SJSA1 (cell line): ENCODE measurements at regions not wholly inside any gene's neighbourhood (a gene's known extent, or its start where the extent isn't known, plus 50 kb on each side); places are given as distances from the start of the nearest gene placed in this dataset.
"Not testable (repeated sequence)": the region's sequence is repeated elsewhere in the genome, so short reads cannot be mapped to it uniquely, and the experiment has no call there.

Experiments
- DNase-seq, 2 experiments: peaks; one replicate each; pipeline ENCODE4 v3.0.0-alpha.2; 2015 to 2020; ENCODE audit warnings: low spot score in 2 of 2, low read depth in 1 of 2
- H3K27ac ChIP-seq: fragments of 250-450 bp; sonication (Bioruptor Pico); 2 replicates; pipeline ENCODE4 v1.5.1; 2020; ENCODE audit warnings: mild to moderate bottlenecking, moderate library complexity
- H3K27me3 ChIP-seq: fragments of 250-450 bp; sonication (Bioruptor Pico); replicated peaks from 2 replicates; pipeline ENCODE4 v1.5.1; 2020; ENCODE audit warnings: mild to moderate bottlenecking, moderate library complexity
- H3K36me3 ChIP-seq: fragments of 250-450 bp; sonication (Bioruptor Pico); 2 replicates; pipeline ENCODE4 v1.5.1; 2020; ENCODE audit warnings: mild to moderate bottlenecking
- H3K4me1 ChIP-seq: fragments of 250-450 bp; sonication (Bioruptor Pico); replicated peaks from 2 replicates; pipeline ENCODE4 v1.6.1; 2021; ENCODE audit warnings: mild to moderate bottlenecking
- H3K4me3 ChIP-seq: fragments of 250-450 bp; sonication (Bioruptor Pico); 2 replicates; pipeline ENCODE4 v1.5.1; 2020; ENCODE audit warnings: mild to moderate bottlenecking
- H3K9me3 ChIP-seq: fragments of 250-450 bp; sonication (Bioruptor Pico); replicated peaks from 2 replicates; pipeline ENCODE4 v1.5.1; 2020; ENCODE audit warnings: mild to moderate bottlenecking

DNA sequence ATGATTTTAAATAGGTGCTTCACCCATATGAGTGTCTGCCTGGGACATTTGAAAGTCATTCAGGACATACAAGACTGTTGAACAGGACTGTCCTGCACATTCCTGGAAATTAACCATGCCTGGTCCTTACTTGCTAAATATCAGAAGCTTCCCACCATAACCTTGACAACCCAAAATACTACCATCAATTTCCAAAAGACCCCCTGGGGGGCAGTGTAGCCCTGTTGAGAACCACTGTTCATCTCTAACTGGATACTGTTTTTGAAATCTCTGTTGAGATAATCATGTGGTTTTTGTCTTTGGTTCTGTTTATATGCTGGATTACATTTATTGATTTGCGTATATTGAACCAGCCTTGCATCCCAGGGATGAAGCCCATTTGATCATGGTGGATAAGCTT, 123.8 kb upstream of the ARHGEF26 start:
- not testable (repeated sequence) for H3K4me1 ChIP-seq, H3K27ac ChIP-seq, H3K9me3 ChIP-seq, H3K36me3 ChIP-seq, H3K4me3 ChIP-seq, H3K27me3 ChIP-seq
- peak in 1 of 2 experiments; percentile 3 for DNase-seq

GRCh38 chr3:154003649-154004048, 117.5 kb upstream of the ARHGEF26 start:
- Histone ChIP-seq H3K36me3 (no peaks in the 10 kb centered on the region), H3K4me3 (no peak overlapping the region), H3K4me1 (no peaks in the 10 kb centered on the region), H3K27ac (no peak overlapping the region), H3K9me3 (no peaks in the 10 kb centered on the region), H3K27me3 (no peaks in the 10 kb centered on the region)
- DNase-seq = no peak

GRCh38 chr3:154011036-154011435, 110.2 kb upstream of the ARHGEF26 start:
- H3K27ac ChIP-seq = no peak overlapping the region
- H3K4me3 ChIP-seq = no peak overlapping the region
- no peaks in the 10 kb centered on the region for H3K27me3 ChIP-seq
- no peaks in the 10 kb centered on the region for H3K4me1 ChIP-seq
- no peaks in the 10 kb centered on the region for H3K36me3 ChIP-seq
- no peak for DNase-seq
- no peaks in the 10 kb centered on the region for H3K9me3 ChIP-seq

GRCh38 chr3:154013736-154014135, 107.5 kb upstream of the ARHGEF26 start:
- no peaks in the 10 kb centered on the region for H3K9me3 ChIP-seq
- no peaks in the 10 kb centered on the region for H3K4me1 ChIP-seq
- no peak overlapping the region for H3K4me3 ChIP-seq
- no peak overlapping the region for H3K27ac ChIP-seq
- no peaks in the 10 kb centered on the region for H3K27me3 ChIP-seq
- no peak for DNase-seq
- H3K36me3 ChIP-seq = no peaks in the 10 kb centered on the region

DNA sequence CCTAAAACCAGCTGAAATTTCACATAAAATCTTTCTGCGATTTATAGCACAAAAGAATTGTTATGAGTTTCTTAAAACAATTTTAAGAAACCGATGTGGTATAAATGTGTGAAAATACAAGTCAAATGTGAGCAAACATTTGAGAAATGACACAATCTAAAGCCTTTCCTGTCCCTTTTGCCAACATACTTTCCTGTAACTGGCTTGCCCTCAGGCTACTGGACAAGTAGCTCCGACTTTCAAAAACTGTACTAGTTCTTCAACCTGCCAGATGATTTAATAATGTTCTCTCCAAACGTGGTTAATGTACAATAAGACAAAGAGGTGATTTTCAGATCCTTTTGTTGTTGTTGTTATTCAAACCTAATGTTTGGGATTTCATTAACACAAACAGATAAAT, 105.9 kb upstream of the ARHGEF26 start:
- Histone ChIP-seq H3K27ac (no peak overlapping the region), H3K4me3 (no peak overlapping the region), H3K36me3 (no peaks in the 10 kb centered on the region), H3K4me1 (no peaks in the 10 kb centered on the region), H3K27me3 (no peaks in the 10 kb centered on the region), H3K9me3 (no peaks in the 10 kb centered on the region)
- DNase-seq = no peak

- Histone ChIP-seq H3K4me1 (no peaks in the 10 kb centered on the region), H3K27me3 (no peaks in the 10 kb centered on the region), H3K27ac (no peak overlapping the region), H3K36me3 (no peaks in the 10 kb centered on the region), H3K4me3 (no peak overlapping the region), H3K9me3 (no peaks in the 10 kb centered on the region)
- peak in 1 of 2 experiments; percentile 41 for DNase-seq
Observed at GRCh38 chr3:154018100-154018696, 103.0 kb upstream of the ARHGEF26 start.

GRCh38 chr3:154022606-154023005, 98.6 kb upstream of the ARHGEF26 start:
- Histone ChIP-seq H3K27ac (no peak overlapping the region), H3K9me3 (no peaks in the 10 kb centered on the region), H3K36me3 (no peaks in the 10 kb centered on the region), H3K4me1 (no peaks in the 10 kb centered on the region), H3K4me3 (no peak overlapping the region), H3K27me3 (no peaks in the 10 kb centered on the region)
- DNase-seq = no peak

- Histone ChIP-seq H3K4me3 (no peak overlapping the region), H3K36me3 (no peaks in the 10 kb centered on the region), H3K4me1 (no peaks in the 10 kb centered on the region), H3K27ac (no peak overlapping the region), H3K27me3 (no peaks in the 10 kb centered on the region), H3K9me3 (no peaks in the 10 kb centered on the region)
- no peak for DNase-seq
Observed at GRCh38 chr3:154023148-154023547, 98.0 kb upstream of the ARHGEF26 start.

DNA sequence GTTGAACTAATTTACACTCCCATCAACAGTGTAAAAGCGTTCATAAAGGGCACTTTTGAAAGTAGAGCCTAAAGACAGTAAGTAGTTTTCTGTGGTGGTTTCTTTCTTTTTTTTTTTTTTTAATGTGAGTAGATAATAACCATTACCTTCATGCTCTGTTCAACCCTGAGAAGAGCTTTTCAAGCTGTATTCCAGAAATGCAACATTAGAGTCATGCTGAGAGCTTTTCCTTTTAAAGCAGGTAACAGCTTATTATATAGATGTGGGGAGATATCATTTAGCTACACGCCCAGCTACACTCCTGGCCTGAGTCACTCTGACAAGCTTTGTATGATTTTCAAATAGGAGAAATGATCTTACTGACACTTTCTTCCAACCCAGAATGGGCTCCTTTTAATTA, 96.2 kb upstream of the ARHGEF26 start:
- Histone ChIP-seq H3K27me3 (no peaks in the 10 kb centered on the region), H3K27ac (no peak overlapping the region), H3K4me1 (no peaks in the 10 kb centered on the region), H3K9me3 (no peaks in the 10 kb centered on the region), H3K36me3 (no peaks in the 10 kb centered on the region), H3K4me3 (no peak overlapping the region)
- no peak for DNase-seq

- Histone ChIP-seq H3K9me3 (no peaks in the 10 kb centered on the region), H3K4me1 (no peaks in the 10 kb centered on the region), H3K27ac (no peak overlapping the region), H3K27me3 (no peaks in the 10 kb centered on the region; the same call in 1 of the 2 replicates), H3K36me3 (no peaks in the 10 kb centered on the region), H3K4me3 (no peak overlapping the region)
- no peak for DNase-seq
Observed at GRCh38 chr3:154029926-154030325, 91.3 kb upstream of the ARHGEF26 start.

DNA sequence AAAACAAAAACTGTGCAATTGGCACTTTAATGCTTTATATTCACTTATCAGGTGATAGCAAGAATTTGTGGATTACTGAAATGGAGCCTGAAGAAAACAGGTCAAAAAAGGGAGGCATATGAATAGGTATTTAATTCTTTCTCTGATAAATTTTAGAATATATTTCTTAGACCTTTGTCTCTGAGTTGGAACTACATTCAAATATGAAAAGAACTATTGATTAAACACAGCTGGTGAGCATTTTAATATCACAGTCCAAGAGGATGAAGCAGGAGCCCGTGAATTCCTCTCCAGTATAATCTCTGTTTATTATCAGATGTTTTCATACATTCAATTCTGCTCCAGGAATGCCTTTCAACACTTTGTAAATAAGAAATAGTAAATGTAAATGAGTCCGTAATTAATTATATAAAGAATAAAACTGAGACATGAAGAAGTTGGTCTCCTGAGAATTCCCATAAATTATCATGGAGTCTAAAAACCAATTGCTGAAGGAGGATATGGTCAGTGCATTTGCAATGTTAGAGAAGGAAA, 86.3 kb upstream of the ARHGEF26 start:
- Histone ChIP-seq H3K4me3 (no peak overlapping the region), H3K27ac (no peak overlapping the region), H3K36me3 (no peaks in the 10 kb centered on the region), H3K4me1 (no peaks in the 10 kb centered on the region), H3K9me3 (no peaks in the 10 kb centered on the region), H3K27me3 (no peaks in the 10 kb centered on the region; the same call in 1 of the 2 replicates)
- DNase-seq = no peak

DNA sequence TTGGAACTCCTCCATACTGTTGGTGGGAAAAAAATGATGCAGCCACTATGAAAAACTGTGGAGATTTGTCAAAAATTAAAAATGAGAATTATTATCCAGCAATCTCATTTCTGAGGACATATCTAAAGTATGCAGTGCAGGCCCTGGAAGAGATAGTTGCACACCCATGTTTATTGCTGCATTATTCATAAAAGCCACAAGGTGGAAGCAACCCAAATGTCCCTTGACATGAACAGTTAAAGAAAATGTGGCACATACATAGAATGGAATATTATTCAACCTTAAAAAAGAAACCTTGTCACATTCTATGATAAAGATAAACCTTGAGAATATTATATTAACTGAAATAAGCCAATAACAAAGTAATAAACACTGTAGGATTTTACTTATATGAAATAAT, 80.9 kb upstream of the ARHGEF26 start:
- Histone ChIP-seq H3K27me3 (no peaks in the 10 kb centered on the region), H3K9me3 (no peaks in the 10 kb centered on the region), H3K4me1 (no peaks in the 10 kb centered on the region), H3K36me3 (no peaks in the 10 kb centered on the region), H3K4me3 (no peak overlapping the region), H3K27ac (no peak overlapping the region)
- DNase-seq = no peak

DNA sequence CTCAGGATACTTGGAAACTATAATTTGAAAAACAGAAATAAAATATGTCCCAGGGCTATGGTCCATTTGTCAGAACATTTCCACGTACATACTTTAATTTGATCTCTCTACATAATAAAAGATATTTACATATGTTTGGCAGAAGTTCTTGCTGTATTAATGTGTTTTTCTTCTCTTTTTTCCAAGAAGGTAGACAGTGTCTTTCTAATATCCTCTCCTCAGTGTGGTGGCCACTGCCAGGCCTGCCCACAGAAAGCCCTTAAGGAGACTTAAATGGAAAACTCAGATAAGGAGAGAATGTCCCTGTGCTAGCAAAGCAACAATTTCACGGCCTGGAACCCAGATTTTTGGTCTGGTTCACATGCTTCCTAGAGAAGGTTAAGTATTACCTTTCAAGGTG, 76.5 kb upstream of the ARHGEF26 start:
- DNase-seq = no peak
- Histone ChIP-seq H3K27me3 (no peaks in the 10 kb centered on the region), H3K4me1 (peaks cover under 1% of the 10 kb centered on the region; the same call in 1 of the 2 replicates), H3K36me3 (no peaks in the 10 kb centered on the region), H3K4me3 (no peak overlapping the region), H3K9me3 (no peaks in the 10 kb centered on the region), H3K27ac (no peak overlapping the region)

DNA sequence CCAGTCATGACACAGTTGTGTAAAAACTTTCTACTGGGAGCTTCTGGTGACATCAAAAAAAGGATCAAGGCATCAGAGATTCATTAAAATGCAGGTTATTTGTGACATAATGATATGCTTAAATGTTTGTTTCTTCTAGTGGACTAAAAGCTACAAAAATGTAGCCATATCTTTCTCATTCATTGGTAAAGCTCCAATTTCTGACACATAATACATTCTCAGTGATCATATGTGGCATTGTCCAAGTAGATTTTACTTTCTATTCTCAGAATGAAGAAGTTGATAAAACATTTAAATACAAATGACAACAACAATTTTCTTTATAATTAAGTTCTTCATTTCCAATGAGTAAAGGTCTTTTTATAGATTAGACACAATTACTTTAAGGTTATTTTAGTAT, 71.0 kb upstream of the ARHGEF26 start:
- no peaks in the 10 kb centered on the region for H3K36me3 ChIP-seq
- H3K27ac ChIP-seq = peak overlapping the region; percentile 34
- peaks cover 24% of the 10 kb centered on the region for H3K4me1 ChIP-seq
- H3K4me3 ChIP-seq = no peak overlapping the region
- DNase-seq = no peak
- H3K9me3 ChIP-seq = no peaks in the 10 kb centered on the region
- H3K27me3 ChIP-seq = no peaks in the 10 kb centered on the region

- H3K27ac ChIP-seq = peak overlapping the region; percentile 34
- peak; percentile 45 to 70 for DNase-seq
- H3K4me3 ChIP-seq = no peak overlapping the region
- H3K27me3 ChIP-seq = no peaks in the 10 kb centered on the region
- no peaks in the 10 kb centered on the region for H3K9me3 ChIP-seq
- peaks cover 24% of the 10 kb centered on the region for H3K4me1 ChIP-seq
- no peaks in the 10 kb centered on the region for H3K36me3 ChIP-seq
Observed at GRCh38 chr3:154050766-154051165, 70.4 kb upstream of the ARHGEF26 start.
